GM21360 (cell line): ENCODE measurements at regions not wholly inside any gene's neighbourhood (a gene's known extent, or its start where the extent isn't known, plus 50 kb on each side); places are given as distances from the start of the nearest gene placed in this dataset.

Experiments used
- ATAC-seq: cut with Tn5 transposase; IDR thresholded peaks from one replicate; pipeline ENCODE4 v1.9.1; 2021; ENCODE audit warnings: mild to moderate bottlenecking, moderate library complexity; ENCODE audit not compliant: unreplicated experiment

GRCh38 chr6:100944644-100945043 is 63.5 kb upstream of the ASCC3 start:
- ATAC-seq: no peak

GRCh38 chr6:100946021-100946540 is 65.0 kb upstream of the ASCC3 start:
- ATAC-seq: no peak

- ATAC-seq: no peak
Measured at GRCh38 chr6:100946711-100947110, 65.6 kb upstream of the ASCC3 start.

GRCh38 chr6:100948381-100949133 is 67.4 kb upstream of the ASCC3 start:
- ATAC-seq: no peak

GRCh38 chr6:100952006-100952405 is 70.9 kb upstream of the ASCC3 start:
- ATAC-seq: no peak

- ATAC-seq: no peak
Measured at GRCh38 chr6:100959280-100959679, 78.2 kb upstream of the ASCC3 start.

- no peak for ATAC-seq
Measured at GRCh38 chr6:100962466-100962865, 81.3 kb upstream of the ASCC3 start.

- ATAC-seq: no peak
Measured at GRCh38 chr6:100965067-100965466, 83.9 kb upstream of the ASCC3 start.

GRCh38 chr6:100968949-100969348 is 87.8 kb upstream of the ASCC3 start:
- ATAC-seq: no peak

- no peak for ATAC-seq
Measured at GRCh38 chr6:100979267-100979666, 98.1 kb upstream of the ASCC3 start.

- ATAC-seq: no peak
Measured at GRCh38 chr6:100980949-100981348, 99.8 kb upstream of the ASCC3 start.

- no peak for ATAC-seq
Measured at GRCh38 chr6:100986921-100987320, 105.8 kb upstream of the ASCC3 start.

- ATAC-seq: no peak
Measured at GRCh38 chr6:100987556-100987955, 106.4 kb upstream of the ASCC3 start.

GRCh38 chr6:100988391-100988984 is 107.4 kb upstream of the ASCC3 start:
- ATAC-seq: no peak

GRCh38 chr6:100990070-100990469 is 108.9 kb upstream of the ASCC3 start:
- no peak for ATAC-seq

GRCh38 chr6:100996409-100996808 is 115.3 kb upstream of the ASCC3 start:
- no peak for ATAC-seq

GRCh38 chr6:100998111-100998510 is 117.0 kb upstream of the ASCC3 start:
- ATAC-seq: no peak

- no peak for ATAC-seq
Measured at GRCh38 chr6:100999034-100999597, 118.0 kb upstream of the ASCC3 start.

- ATAC-seq: no peak
Measured at GRCh38 chr6:101000341-101000740, 119.2 kb upstream of the ASCC3 start.

- no peak for ATAC-seq
Measured at GRCh38 chr6:101001012-101001411, 119.9 kb upstream of the ASCC3 start.

- no peak for ATAC-seq
Measured at GRCh38 chr6:101001607-101002006, 120.5 kb upstream of the ASCC3 start.

- ATAC-seq: no peak
Measured at GRCh38 chr6:101003075-101003474, 121.9 kb upstream of the ASCC3 start.
